ENCODE measurements at regions not wholly inside any gene's neighbourhood (a gene's known extent, or its start where the extent isn't known, plus 50 kb on each side); places are given as distances from the start of the nearest gene placed in this dataset.
"Not testable (repeated sequence)": the region's sequence is repeated elsewhere in the genome, so short reads cannot be mapped to it uniquely, and the experiment has no call there.

- no peak for DNase-seq (ENCODE audit: low spot score)
These were observed 50.0 kb downstream of the SOD2 start for GRCh38 chr6:159642995-159643394.

- DNase-seq (ENCODE audit: low spot score), result no peak
These were observed 50.6 kb downstream of the SOD2 start for GRCh38 chr6:159642481-159642880.

- DNase-seq (ENCODE audit: low spot score), result no peak
These were observed 52.1 kb downstream of the SOD2 start for GRCh38 chr6:159640722-159641482.

GRCh38 chr6:159640322-159640721, 52.7 kb downstream of the SOD2 start:
- DNase-seq (ENCODE audit: low spot score), result no peak

GRCh38 chr6:159639721-159640120, 53.3 kb downstream of the SOD2 start:
- no peak for DNase-seq (ENCODE audit: low spot score)

- DNase-seq (ENCODE audit: low spot score), result peak; percentile 14
These were observed 59.8 kb downstream of the SOD2 start for GRCh38 chr6:159633196-159633595.

- no peak for DNase-seq (ENCODE audit: low spot score)
These were observed 61.2 kb downstream of the SOD2 start for GRCh38 chr6:159631886-159632285.

- DNase-seq (ENCODE audit: low spot score), result no peak
These were observed 65.1 kb downstream of the SOD2 start for GRCh38 chr6:159627939-159628338.

- DNase-seq (ENCODE audit: low spot score), result not testable (repeated sequence)
These were observed 66.5 kb downstream of the SOD2 start for GRCh38 chr6:159626506-159626905.

- DNase-seq (ENCODE audit: low spot score), result no peak
These were observed 69.9 kb downstream of the SOD2 start for GRCh38 chr6:159623156-159623555.

- DNase-seq (ENCODE audit: low spot score), result no peak
These were observed 72.1 kb downstream of the SOD2 start for GRCh38 chr6:159620947-159621346.

GRCh38 chr6:159617444-159617843, 75.6 kb downstream of the SOD2 start:
- no peak for DNase-seq (ENCODE audit: low spot score)

GRCh38 chr6:159616456-159616855, 76.6 kb downstream of the SOD2 start:
- DNase-seq (ENCODE audit: low spot score), result no peak

GRCh38 chr6:159615918-159616317, 77.1 kb downstream of the SOD2 start:
- no peak for DNase-seq (ENCODE audit: low spot score)

GRCh38 chr6:159610881-159611280, 82.2 kb downstream of the SOD2 start:
- DNase-seq (ENCODE audit: low spot score), result no peak

GRCh38 chr6:159609652-159610178, 83.3 kb downstream of the SOD2 start:
- no peak for DNase-seq (ENCODE audit: low spot score)

- peak; percentile 61 for DNase-seq (ENCODE audit: low spot score)
These were observed 83.9 kb downstream of the SOD2 start for GRCh38 chr6:159608961-159609651.

- no peak for DNase-seq (ENCODE audit: low spot score)
These were observed 86.3 kb downstream of the SOD2 start for GRCh38 chr6:159606786-159607185.

- no peak for DNase-seq (ENCODE audit: low spot score)
These were observed 88.5 kb downstream of the SOD2 start for GRCh38 chr6:159604443-159604956.

- no peak for DNase-seq (ENCODE audit: low spot score)
These were observed 90.5 kb downstream of the SOD2 start for GRCh38 chr6:159602431-159603041.

- DNase-seq (ENCODE audit: low spot score), result no peak
These were observed 91.8 kb downstream of the SOD2 start for GRCh38 chr6:159601211-159601610.

GRCh38 chr6:159595173-159595572, 97.9 kb downstream of the SOD2 start:
- DNase-seq (ENCODE audit: low spot score), result peak; percentile 93

- DNase-seq (ENCODE audit: low spot score), result peak; percentile 86
These were observed 98.3 kb downstream of the SOD2 start for GRCh38 chr6:159594750-159595117.

Measured in kidney tubule cell (primary cell).